ENCODE measurements at regions not wholly inside any gene's neighbourhood (a gene's known extent, or its start where the extent isn't known, plus 50 kb on each side); places are given as distances from the start of the nearest gene placed in this dataset.

DNA sequence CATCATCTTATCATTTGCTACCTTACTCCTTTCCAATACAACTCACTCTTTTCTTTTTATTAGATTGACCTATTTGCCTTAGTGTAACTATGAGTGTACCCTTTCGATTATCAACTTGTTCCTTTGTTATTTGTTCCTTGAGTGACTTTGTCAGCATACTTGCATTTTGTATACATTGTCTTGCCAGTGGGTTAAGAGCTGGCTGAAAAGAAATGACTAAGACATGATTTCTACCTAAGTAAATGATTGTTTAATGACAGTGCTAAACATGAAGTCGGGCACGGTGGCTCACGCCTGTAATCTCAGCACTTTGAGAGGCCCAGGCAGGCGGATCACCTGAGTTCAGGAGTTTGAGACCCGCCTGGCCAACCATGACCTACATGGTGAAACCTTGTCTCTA lies 1042.3 kb downstream of the TBL1XR1 start:
- DNase-seq (ENCODE audit: extremely low read depth, insufficient read length), result no peak
- TF ChIP-seq, protein P1, sequence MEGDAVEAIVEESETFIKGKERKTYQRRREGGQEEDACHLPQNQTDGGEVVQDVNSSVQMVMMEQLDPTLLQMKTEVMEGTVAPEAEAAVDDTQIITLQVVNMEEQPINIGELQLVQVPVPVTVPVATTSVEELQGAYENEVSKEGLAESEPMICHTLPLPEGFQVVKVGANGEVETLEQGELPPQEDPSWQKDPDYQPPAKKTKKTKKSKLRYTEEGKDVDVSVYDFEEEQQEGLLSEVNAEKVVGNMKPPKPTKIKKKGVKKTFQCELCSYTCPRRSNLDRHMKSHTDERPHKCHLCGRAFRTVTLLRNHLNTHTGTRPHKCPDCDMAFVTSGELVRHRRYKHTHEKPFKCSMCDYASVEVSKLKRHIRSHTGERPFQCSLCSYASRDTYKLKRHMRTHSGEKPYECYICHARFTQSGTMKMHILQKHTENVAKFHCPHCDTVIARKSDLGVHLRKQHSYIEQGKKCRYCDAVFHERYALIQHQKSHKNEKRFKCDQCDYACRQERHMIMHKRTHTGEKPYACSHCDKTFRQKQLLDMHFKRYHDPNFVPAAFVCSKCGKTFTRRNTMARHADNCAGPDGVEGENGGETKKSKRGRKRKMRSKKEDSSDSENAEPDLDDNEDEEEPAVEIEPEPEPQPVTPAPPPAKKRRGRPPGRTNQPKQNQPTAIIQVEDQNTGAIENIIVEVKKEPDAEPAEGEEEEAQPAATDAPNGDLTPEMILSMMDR (IDR thresholded peaks at IDR 0.05; ENCODE audit: insufficient read depth, low read length, poor library complexity, severe bottlenecking), result no peak

DNA sequence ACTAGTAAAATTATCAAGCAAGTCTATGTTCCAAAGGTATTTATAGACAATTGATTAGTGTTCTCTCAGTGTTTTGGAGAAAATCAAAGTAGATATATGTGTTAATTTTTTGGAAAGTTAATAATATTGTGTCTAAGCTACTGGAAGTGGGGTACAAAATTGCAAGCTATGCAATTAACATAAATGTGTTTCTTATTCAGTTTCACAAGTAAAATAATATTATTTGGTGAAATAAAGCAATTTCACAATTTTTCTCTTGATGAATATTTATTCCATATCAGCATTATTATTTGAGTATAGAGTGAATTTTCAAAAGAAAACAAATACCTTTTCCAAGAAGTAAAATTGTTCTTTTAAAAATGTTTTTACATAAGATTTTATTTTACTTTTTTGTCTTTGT lies 1047.7 kb downstream of the TBL1XR1 start:
- no peaks in the 10 kb centered on the region for H3K27me3 ChIP-seq (replicated peaks; ENCODE audit: control insufficient read depth, insufficient read depth, low read length)
- DNase-seq (ENCODE audit: extremely low read depth, insufficient read length), result no peak
- H3K36me3 ChIP-seq (ENCODE audit: control insufficient read depth, insufficient read depth, low read length), result no peaks in the 10 kb centered on the region
- TF ChIP-seq, protein P1 (IDR thresholded peaks at IDR 0.05; ENCODE audit: insufficient read depth, low read length, poor library complexity, severe bottlenecking), result no peak
- H3K4me3 ChIP-seq (replicated peaks; ENCODE audit: low read depth, low read length), result no peak overlapping the region

More for the DNA sequence above, 1042.3 kb downstream of the TBL1XR1 start:
- Histone ChIP-seq H3K36me3 (ENCODE audit: control insufficient read depth, insufficient read depth, low read length) (no peaks in the 10 kb centered on the region), H3K27me3 (replicated peaks; ENCODE audit: control insufficient read depth, insufficient read depth, low read length) (no peaks in the 10 kb centered on the region), H3K4me3 (replicated peaks; ENCODE audit: low read depth, low read length) (no peak overlapping the region)

DNA sequence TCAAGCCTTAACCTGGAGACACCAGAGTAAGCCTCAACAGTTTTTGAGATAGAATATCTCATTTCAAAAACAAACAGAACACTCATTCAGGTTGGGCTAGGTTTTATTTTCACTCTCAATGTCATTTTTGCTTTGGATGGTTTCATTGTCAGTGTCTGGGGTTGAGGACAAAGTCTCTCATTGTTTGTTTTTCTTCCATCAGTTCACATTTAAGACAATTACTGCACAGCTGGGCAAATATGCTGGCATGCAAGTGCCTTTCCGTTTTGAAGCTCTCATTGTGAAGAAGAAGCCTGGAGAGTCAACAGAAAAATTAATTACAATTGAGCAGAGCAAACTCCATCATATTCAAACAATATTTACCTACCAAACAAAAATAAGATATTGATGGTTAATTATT lies 1050.0 kb downstream of the TBL1XR1 start:
- no peaks in the 10 kb centered on the region for H3K27me3 ChIP-seq (replicated peaks; ENCODE audit: control insufficient read depth, insufficient read depth, low read length)
- no peak overlapping the region for H3K4me3 ChIP-seq (replicated peaks; ENCODE audit: low read depth, low read length)
- no peak for DNase-seq (ENCODE audit: extremely low read depth, insufficient read length)
- TF ChIP-seq, protein P1 (IDR thresholded peaks at IDR 0.05; ENCODE audit: insufficient read depth, low read length, poor library complexity, severe bottlenecking), result no peak
- no peaks in the 10 kb centered on the region for H3K36me3 ChIP-seq (ENCODE audit: control insufficient read depth, insufficient read depth, low read length)

DNA sequence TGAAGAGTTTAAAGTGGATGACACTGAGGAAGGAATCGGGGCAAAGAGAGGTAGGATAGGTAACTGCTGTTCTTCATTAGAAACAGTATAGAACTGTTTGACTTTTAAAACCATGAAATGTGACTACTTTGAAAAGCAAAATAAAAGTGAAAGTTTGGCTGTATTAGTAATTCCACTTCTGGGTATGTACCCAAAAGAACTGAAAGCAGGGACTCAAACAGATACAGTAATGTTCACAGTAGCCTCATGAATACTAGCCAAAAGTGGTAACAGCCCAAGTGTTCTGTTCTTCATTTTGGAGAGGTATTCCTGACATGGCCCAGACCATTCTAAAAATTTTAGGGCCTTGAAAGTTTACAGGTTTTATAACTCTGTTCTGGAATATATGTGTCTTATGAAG lies 1055.4 kb downstream of the TBL1XR1 start:
- Histone ChIP-seq H3K4me3 (replicated peaks; ENCODE audit: low read depth, low read length) (no peak overlapping the region), H3K27me3 (replicated peaks; ENCODE audit: control insufficient read depth, insufficient read depth, low read length) (no peaks in the 10 kb centered on the region), H3K36me3 (ENCODE audit: control insufficient read depth, insufficient read depth, low read length) (no peaks in the 10 kb centered on the region)
- TF ChIP-seq, protein P1 (IDR thresholded peaks at IDR 0.05; ENCODE audit: insufficient read depth, low read length, poor library complexity, severe bottlenecking), result no peak
- no peak for DNase-seq (ENCODE audit: extremely low read depth, insufficient read length)

DNA sequence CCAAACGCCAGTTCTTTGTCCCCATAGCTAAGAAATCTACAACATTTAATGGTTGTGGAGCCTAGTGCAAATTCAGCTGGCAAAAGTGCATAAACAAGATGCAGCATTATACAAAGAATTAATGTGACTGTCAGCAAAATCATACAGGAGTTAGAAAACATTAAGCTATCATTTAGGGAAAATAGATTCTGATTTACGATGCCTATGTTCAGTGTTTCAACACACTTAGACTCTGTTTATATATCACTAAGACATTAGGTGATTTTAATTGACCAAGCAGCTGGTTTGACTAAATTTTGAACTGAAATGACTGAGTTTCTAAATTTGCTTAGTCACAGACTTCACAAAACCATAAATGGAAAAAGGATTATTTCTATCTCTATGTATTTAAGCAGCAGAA lies 1076.8 kb downstream of the TBL1XR1 start:
- TF ChIP-seq, protein P1 (IDR thresholded peaks at IDR 0.05; ENCODE audit: insufficient read depth, low read length, poor library complexity, severe bottlenecking), result no peak
- H3K27me3 ChIP-seq (replicated peaks; ENCODE audit: control insufficient read depth, insufficient read depth, low read length), result no peaks in the 10 kb centered on the region
- no peak for DNase-seq (ENCODE audit: extremely low read depth, insufficient read length)
- no peaks in the 10 kb centered on the region for H3K36me3 ChIP-seq (ENCODE audit: control insufficient read depth, insufficient read depth, low read length)
- no peak overlapping the region for H3K4me3 ChIP-seq (replicated peaks; ENCODE audit: low read depth, low read length)

DNA sequence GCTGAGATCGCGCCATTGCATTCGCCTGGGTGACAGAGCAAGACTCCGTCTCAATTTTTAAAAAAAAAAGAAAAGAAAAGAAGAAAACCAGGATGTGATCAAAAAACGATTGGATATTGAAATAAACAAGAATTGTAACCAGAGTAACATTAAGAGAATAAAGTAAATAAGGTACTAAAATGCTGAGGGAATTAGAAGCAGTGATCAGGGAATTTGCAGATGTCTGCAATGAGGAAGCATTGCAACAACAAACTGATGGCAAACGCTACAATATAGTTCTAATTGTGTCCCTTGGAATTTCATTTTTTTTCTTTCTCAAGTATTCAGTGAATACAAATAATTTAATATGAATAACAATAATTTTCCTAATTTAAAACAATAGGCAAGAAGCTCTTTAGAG lies 1077.5 kb downstream of the TBL1XR1 start:
- H3K27me3 ChIP-seq (replicated peaks; ENCODE audit: control insufficient read depth, insufficient read depth, low read length), result no peaks in the 10 kb centered on the region
- H3K36me3 ChIP-seq (ENCODE audit: control insufficient read depth, insufficient read depth, low read length), result no peaks in the 10 kb centered on the region
- TF ChIP-seq, protein P1 (IDR thresholded peaks at IDR 0.05; ENCODE audit: insufficient read depth, low read length, poor library complexity, severe bottlenecking), result no peak
- no peak overlapping the region for H3K4me3 ChIP-seq (replicated peaks; ENCODE audit: low read depth, low read length)
- no peak for DNase-seq (ENCODE audit: extremely low read depth, insufficient read length)
